ENCODE measurements at regions not wholly inside any gene's neighbourhood (a gene's known extent, or its start where the extent isn't known, plus 50 kb on each side); places are given as distances from the start of the nearest gene placed in this dataset.

DNA sequence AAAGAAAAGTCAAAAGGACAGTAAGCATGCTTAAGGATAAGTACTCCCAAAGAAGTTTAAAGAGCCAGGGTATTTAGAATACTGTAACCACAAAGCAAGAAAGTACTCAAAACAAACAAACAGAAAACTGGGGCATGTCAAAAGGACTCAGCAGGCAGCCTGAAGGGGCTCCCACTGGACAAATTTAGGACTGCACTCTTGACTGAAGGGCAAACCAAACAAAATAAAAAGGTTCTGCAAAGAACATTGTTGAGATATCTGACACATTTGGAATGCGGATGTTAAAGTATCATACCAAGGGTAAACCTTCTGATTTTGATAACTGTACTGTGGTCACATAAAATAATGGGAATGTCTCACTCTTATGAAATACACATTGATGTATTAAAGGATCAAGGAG lies 157.4 kb downstream of the TNFSF13B start:
- TF ChIP-seq FOXA1 (IDR thresholded peaks at IDR 0.05) (no peak), SP1 (IDR thresholded peaks at IDR 0.05) (no peak), ELF4 (IDR thresholded peaks at IDR 0.05) (no peak), TARDBP (IDR thresholded peaks at IDR 0.05) (no peak), HDGF (IDR thresholded peaks at IDR 0.05; ENCODE audit: borderline replicate concordance) (no peak)
